ENCODE measurements at regions not wholly inside any gene's neighbourhood (a gene's known extent, or its start where the extent isn't known, plus 50 kb on each side); places are given as distances from the start of the nearest gene placed in this dataset.
"Not testable (repeated sequence)": the region's sequence is repeated elsewhere in the genome, so short reads cannot be mapped to it uniquely, and the experiment has no call there.

GRCh38 chr14:36465178-36465577 is 54.9 kb downstream of the NKX2-1 start:
- DNase-seq = no peak

- no peak for DNase-seq
These were observed 57.1 kb downstream of the NKX2-1 start for GRCh38 chr14:36462890-36463289.

GRCh38 chr14:36455241-36455627 is 64.8 kb downstream of the NKX2-1 start:
- no peak for DNase-seq

- DNase-seq = no peak
These were observed 65.3 kb downstream of the NKX2-1 start for GRCh38 chr14:36454599-36455240.

- no peak for DNase-seq
These were observed 67.2 kb downstream of the NKX2-1 start for GRCh38 chr14:36452860-36453259.

GRCh38 chr14:36451310-36452065 is 68.5 kb downstream of the NKX2-1 start:
- no peak for DNase-seq

GRCh38 chr14:36450550-36450949 is 69.5 kb downstream of the NKX2-1 start:
- no peak for DNase-seq

GRCh38 chr14:36449903-36450302 is 70.1 kb downstream of the NKX2-1 start:
- no peak for DNase-seq

- no peak for DNase-seq
These were observed 76.7 kb downstream of the NKX2-1 start for GRCh38 chr14:36443374-36443773.

- no peak for DNase-seq
These were observed 77.2 kb downstream of the NKX2-1 start for GRCh38 chr14:36442824-36443241.

- no peak for DNase-seq
These were observed 78.7 kb downstream of the NKX2-1 start for GRCh38 chr14:36441283-36441682.

GRCh38 chr14:36439766-36440165 is 80.3 kb downstream of the NKX2-1 start:
- no peak for DNase-seq

GRCh38 chr14:36438883-36439282 is 81.1 kb downstream of the NKX2-1 start:
- DNase-seq = no peak

- DNase-seq = no peak
These were observed 89.4 kb downstream of the NKX2-1 start for GRCh38 chr14:36430662-36431084.

- DNase-seq = no peak
These were observed 89.9 kb downstream of the NKX2-1 start for GRCh38 chr14:36430169-36430568.

- no peak for DNase-seq
These were observed 90.3 kb downstream of the NKX2-1 start for GRCh38 chr14:36429692-36430091.

GRCh38 chr14:36428350-36428749 is 91.7 kb downstream of the NKX2-1 start:
- no peak for DNase-seq

- DNase-seq = no peak
These were observed 93.2 kb downstream of the NKX2-1 start for GRCh38 chr14:36426836-36427235.

- DNase-seq = no peak
These were observed 93.9 kb downstream of the NKX2-1 start for GRCh38 chr14:36426113-36426512.

GRCh38 chr14:36424478-36425102 is 95.4 kb downstream of the NKX2-1 start:
- no peak for DNase-seq

GRCh38 chr14:36423430-36423829 is 96.6 kb downstream of the NKX2-1 start:
- no peak for DNase-seq

- DNase-seq = no peak
These were observed 99.8 kb upstream of the MBIP start for GRCh38 chr14:36420149-36420687.

- DNase-seq = no peak
These were observed 98.5 kb upstream of the MBIP start for GRCh38 chr14:36418937-36419336.

GRCh38 chr14:36411951-36412350 is 91.5 kb upstream of the MBIP start:
- not testable (repeated sequence) for DNase-seq

Data from fibroblast of upper back skin (primary cell).